ENCODE measurements at regions not wholly inside any gene's neighbourhood (a gene's known extent, or its start where the extent isn't known, plus 50 kb on each side); places are given as distances from the start of the nearest gene placed in this dataset.

DNA sequence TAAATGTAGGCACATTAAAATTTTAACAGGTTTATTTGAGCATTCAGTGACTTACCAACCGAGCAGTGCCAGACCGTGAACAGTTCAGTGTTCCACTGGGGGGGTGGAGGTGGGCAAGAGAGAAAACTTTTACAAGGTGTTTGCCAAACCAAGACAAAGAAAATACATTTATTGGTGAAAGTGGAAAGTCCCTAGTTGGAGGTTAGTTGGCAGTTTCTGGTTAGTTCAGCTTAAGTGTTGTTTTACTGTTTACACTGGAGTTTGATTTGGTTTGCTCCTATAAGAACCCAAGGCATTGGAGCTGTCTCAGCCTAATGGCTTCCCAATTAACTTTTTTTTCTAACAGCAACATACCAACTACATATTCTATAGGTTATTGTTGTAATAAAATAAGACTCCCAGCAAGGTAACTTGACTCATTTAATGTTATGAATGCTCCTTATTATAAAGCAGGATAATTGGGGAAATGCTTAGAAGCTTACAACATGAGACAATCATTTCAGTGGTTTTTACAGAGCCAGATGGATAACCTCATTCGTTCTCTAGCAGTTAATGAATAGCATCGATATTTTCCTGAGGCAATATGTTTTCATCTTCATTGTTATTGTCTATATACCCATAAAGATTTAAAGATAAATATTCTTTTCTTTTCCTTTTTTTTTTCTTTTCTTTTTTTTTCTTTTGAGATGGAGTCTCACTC lies 115.8 kb downstream of the ETNK1 start:
- Histone ChIP-seq H3K27me3 (ENCODE audit: insufficient read depth, low read depth, severe bottlenecking) (peaks cover 3% of the 10 kb centered on the region), H3K9me3 (ENCODE audit: severe bottlenecking) (peaks cover 2% of the 10 kb centered on the region), H3K4me3 (ENCODE audit: low read depth, low read length) (no peak overlapping the region), H3K36me3 (no peaks in the 10 kb centered on the region), H3K27ac (no peak overlapping the region)
- TF ChIP-seq, protein P1, sequence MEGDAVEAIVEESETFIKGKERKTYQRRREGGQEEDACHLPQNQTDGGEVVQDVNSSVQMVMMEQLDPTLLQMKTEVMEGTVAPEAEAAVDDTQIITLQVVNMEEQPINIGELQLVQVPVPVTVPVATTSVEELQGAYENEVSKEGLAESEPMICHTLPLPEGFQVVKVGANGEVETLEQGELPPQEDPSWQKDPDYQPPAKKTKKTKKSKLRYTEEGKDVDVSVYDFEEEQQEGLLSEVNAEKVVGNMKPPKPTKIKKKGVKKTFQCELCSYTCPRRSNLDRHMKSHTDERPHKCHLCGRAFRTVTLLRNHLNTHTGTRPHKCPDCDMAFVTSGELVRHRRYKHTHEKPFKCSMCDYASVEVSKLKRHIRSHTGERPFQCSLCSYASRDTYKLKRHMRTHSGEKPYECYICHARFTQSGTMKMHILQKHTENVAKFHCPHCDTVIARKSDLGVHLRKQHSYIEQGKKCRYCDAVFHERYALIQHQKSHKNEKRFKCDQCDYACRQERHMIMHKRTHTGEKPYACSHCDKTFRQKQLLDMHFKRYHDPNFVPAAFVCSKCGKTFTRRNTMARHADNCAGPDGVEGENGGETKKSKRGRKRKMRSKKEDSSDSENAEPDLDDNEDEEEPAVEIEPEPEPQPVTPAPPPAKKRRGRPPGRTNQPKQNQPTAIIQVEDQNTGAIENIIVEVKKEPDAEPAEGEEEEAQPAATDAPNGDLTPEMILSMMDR (IDR thresholded peaks at IDR 0.05; ENCODE audit: low read depth, low read length), result no peak
- no peak for DNase-seq

DNA sequence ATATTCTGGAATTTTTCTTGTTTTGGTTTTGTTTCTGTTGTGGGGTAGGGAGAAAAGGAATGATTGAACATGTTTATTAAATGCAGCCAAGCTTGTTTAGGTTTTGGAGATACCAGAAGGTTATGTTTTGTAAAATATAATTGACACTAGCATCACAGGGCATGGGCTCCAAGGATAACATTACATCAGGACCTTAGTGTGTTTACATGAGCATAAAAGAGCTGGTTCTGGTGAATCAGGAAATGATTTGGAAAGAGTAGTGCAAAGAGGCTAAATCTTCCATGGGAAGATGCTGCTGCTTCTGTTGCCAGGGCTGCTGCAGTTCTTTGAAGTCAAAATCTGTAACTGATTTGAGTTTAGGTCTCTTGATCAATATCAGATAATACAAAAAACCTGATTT lies 118.7 kb downstream of the ETNK1 start:
- Histone ChIP-seq H3K36me3 (no peaks in the 10 kb centered on the region), H3K27ac (no peak overlapping the region), H3K27me3 (ENCODE audit: insufficient read depth, low read depth, severe bottlenecking) (no peaks in the 10 kb centered on the region), H3K9me3 (ENCODE audit: severe bottlenecking) (peaks cover 2% of the 10 kb centered on the region), H3K4me3 (ENCODE audit: low read depth, low read length) (no peak overlapping the region)
- DNase-seq, result no peak
- TF ChIP-seq, protein P1 (IDR thresholded peaks at IDR 0.05; ENCODE audit: low read depth, low read length), result no peak

DNA sequence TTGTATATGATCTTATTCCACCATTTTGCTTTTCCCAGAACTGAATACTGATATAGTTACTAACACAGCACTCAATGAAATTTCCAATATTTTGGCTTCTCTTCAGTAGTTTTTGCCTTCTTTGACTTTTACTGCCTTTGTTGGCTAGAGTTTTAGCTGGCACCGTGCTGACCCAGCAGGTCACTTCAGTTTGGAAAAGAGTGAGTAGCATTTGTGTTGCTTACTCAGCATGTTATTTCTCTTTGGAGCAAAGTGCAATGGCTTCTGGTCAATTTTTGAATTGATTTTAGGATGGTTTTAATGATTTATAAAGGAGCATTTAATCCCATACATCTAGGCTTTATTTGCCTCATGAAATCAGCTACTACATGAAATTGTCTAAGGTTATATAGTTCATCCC lies 119.2 kb downstream of the ETNK1 start:
- no peak for DNase-seq
- TF ChIP-seq, protein P1 (IDR thresholded peaks at IDR 0.05; ENCODE audit: low read depth, low read length), result no peak
- no peak overlapping the region for H3K27ac ChIP-seq
- H3K36me3 ChIP-seq, result no peaks in the 10 kb centered on the region
- no peak overlapping the region for H3K4me3 ChIP-seq (ENCODE audit: low read depth, low read length)
- no peaks in the 10 kb centered on the region for H3K27me3 ChIP-seq (ENCODE audit: insufficient read depth, low read depth, severe bottlenecking)
- H3K9me3 ChIP-seq (ENCODE audit: severe bottlenecking), result peaks cover 2% of the 10 kb centered on the region

DNA sequence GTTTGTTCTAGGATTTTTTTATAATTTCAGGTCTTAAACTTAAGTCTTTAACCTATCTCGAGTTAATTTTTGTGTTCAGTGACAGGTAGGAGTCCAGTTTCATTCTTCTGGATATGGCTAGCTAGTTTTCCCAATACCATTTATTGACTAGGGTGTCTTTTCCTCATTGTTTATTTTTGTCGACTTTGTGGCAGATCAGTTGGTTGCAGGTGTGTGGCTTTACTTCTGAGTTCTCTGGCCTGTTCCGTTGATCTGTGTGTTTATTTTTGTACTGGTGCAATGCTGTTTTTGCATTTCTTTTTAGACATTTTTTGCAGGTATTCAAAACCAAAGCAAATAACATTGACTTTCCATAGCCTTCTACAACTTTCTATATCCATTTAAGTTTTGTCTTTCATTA lies 121.7 kb downstream of the ETNK1 start:
- Histone ChIP-seq H3K27me3 (ENCODE audit: insufficient read depth, low read depth, severe bottlenecking) (no peaks in the 10 kb centered on the region), H3K9me3 (ENCODE audit: severe bottlenecking) (peaks cover 2% of the 10 kb centered on the region), H3K36me3 (no peaks in the 10 kb centered on the region), H3K4me3 (ENCODE audit: low read depth, low read length) (no peak overlapping the region), H3K27ac (no peak overlapping the region)
- DNase-seq, result no peak
- TF ChIP-seq, protein P1 (IDR thresholded peaks at IDR 0.05; ENCODE audit: low read depth, low read length), result no peak

DNA sequence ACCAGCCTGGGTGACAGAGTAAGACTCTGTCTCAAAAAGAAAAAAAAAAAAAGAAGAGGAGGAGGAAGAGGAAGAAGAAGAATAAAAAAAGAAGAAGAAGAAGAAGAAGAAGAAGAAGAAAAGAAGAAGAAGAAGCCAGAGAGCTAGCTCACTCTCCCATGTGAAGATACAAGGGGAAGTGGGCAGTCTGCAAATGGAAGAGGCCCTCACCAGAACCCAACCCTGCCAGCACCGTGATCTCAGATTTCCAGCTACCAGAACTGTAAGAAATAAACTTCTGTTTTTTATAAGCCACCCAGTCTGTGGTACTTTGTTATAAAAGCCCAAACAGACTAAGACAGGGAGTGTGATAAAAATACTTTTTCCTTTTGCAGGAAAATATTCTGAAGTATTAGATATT lies 130.7 kb downstream of the ETNK1 start:
- Histone ChIP-seq H3K9me3 (ENCODE audit: severe bottlenecking) (no peaks in the 10 kb centered on the region), H3K36me3 (no peaks in the 10 kb centered on the region)
- no peak for DNase-seq

More for the DNA sequence above, 130.7 kb downstream of the ETNK1 start:
- TF ChIP-seq, protein P1 (IDR thresholded peaks at IDR 0.05; ENCODE audit: low read depth, low read length), result no peak
- Histone ChIP-seq H3K27ac (no peak overlapping the region), H3K27me3 (ENCODE audit: insufficient read depth, low read depth, severe bottlenecking) (no peaks in the 10 kb centered on the region), H3K4me3 (ENCODE audit: low read depth, low read length) (no peak overlapping the region)

All from WERI-Rb-1 (cell line).